Amniotic epithelial cell (primary cell): ENCODE measurements at regions not wholly inside any gene's neighbourhood (a gene's known extent, or its start where the extent isn't known, plus 50 kb on each side); places are given as distances from the start of the nearest gene placed in this dataset.

Experiments
- DNase-seq: peaks from one replicate; pipeline ENCODE4 v3.0.0-alpha.2; 2010; ENCODE audit warnings: low read depth

DNA sequence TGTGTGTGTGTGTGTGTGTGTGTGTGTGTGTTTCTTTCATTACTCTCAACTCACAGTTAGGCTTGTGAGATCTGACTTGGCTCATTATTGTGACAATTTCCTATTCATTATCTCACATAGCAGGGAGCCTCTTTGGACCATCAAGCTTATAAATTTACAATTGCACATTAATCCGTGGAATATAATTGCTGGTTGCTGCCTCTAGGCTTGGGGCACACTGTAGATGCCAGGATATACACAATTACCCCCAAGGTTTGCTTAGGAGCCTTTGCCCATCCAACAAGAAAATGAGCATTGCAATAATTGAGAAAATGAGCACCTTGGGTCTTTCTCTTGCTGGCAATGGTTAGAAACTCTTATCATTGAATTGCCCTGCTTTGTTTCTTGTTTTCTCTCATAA is 161.6 kb upstream of the DMRTA1 start:
- no peak for DNase-seq

DNA sequence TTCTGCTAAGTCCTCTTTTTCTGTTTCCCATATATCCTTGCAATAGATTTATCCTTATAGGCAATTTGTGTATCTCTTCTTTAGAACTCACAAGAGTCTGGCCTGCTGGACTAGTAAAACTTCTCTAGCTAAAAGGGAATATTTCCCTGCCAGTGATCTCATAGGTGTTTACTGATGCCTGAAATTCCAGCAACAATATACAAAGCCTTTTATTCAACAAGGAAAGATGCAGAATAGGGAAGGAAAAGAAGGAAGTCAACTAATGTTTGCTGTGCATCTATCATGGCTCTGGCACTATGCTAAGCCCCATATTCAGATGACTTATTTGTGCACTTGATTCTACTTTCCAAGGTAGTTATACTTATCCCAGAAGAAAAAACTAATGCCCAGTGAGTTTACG is 160.0 kb upstream of the DMRTA1 start:
- DNase-seq = no peak

DNA sequence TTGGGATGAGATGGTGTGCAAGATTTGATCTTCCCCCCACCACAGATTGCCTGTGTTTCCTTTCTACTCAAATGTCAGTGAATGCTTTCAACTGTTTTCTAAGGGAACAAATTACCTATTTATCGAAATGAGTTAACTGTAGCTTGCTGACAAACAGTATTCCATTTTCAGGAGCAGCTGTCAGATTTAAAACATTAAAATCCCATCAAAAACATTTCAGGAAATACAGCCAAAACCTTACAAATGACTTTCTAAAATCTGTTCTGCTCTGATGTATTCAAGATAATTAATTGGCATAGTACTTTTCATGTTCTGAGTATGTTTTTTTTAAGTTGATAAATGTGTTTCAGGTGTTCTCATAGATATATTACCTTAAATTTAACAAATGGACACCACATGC is 158.0 kb upstream of the DMRTA1 start:
- DNase-seq = no peak

DNA sequence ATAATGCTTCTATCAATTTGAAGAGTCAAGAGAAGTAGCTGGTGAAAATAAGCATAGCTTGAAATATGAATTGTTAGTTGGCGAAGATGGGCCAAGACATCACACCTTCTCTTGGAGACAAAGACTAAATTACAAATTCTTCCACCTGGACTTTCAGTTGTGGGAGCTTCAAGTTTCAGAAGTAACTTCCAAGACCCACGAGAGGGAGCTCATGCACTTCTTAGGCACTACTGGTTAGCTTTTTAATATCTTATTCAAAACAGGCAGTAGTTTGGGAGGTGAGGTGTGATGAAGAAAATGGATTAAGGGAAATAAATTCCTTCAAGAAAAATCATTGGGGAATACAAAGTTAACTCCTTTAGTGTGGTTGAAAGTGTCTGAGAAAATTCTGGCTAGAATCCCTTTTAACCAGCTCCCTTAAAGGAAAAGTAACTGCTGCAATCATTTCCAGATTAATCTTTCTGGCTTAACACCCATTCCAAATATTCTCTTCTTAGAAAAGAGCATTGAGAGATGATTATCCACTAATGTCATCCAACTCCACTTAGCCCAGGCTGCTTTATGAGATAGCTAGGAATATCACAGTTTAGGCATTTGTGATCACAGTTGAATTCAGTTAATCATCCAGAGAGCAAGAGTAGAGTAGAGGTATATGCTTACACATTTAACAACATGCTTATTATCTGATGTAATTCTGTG is 139.5 kb upstream of the DMRTA1 start:
- peak; percentile 67 for DNase-seq

DNA sequence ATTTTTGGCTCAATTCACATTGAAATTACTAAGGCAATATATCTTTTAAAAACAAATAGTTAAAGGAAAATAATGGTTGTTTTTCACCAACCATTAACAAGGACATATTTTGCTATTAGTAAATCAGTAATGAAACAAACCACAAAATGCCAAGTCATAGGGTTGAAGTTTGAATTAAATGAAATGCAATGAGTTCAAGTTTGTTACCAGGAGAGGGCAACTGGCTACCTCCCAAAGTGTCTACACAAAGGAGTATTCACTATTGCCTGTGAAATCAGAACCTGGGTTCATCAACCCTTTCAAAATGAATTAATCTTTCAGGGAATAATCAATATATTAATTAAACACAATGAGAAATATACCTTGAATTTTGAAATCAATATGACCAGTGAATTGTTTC is 138.4 kb upstream of the DMRTA1 start:
- no peak for DNase-seq

DNA sequence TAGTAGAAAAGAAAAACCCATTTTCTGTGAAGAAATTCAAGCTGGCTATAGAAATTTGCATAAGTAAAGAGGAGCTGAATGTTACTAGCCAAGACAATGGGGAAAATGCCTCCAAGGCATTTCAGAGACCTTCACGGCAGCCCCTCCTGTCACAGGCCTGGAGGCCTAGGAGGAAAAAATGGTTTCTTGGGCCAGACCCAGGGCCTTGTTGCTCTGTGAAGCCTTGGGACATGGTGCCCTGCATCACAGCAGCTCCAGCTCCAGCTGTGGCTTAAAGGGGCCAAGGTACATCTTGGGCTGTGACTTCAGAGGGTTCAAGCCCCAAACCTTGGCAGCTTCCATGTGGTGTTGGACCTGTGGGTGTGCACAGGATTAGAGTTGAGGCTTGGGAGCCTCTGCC is 130.0 kb upstream of the DMRTA1 start:
- no peak for DNase-seq

DNA sequence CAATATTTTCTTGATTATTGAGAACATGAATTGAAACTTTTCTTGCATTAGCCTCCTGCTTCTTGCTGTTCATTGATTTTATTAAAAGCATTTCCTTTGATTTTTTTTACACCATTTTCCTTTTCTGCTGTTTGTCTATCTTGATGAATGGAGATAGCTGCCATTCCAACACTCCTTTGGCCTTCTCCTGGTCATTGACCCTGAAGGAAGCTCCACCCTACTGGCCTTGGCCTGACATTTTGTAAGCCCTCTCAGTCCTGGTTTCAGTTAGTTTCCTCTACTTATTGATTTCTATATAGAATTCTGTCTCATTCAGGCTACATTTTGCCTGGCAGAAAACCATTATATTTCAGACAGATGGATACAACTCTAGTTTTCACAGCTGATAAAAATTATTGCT is 115.1 kb upstream of the DMRTA1 start:
- no peak for DNase-seq

DNA sequence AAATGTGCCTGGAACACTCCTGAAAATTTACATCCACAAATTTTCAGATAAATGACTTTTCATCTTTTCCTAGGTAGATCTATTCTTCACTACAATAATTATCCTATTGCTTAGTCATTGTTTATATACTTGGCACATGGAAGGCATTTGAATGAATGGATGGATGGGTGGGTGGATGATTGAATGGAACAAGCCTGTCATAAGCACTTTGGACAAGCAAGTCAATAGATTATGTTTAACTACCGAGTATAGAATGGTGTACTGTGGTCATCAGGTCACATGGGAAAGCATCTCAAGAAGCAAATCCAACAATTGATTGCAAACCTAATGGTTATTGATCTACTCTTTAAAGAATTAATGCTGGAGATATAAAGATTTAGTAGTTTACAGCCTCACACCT is 114.4 kb upstream of the DMRTA1 start:
- no peak for DNase-seq

DNA sequence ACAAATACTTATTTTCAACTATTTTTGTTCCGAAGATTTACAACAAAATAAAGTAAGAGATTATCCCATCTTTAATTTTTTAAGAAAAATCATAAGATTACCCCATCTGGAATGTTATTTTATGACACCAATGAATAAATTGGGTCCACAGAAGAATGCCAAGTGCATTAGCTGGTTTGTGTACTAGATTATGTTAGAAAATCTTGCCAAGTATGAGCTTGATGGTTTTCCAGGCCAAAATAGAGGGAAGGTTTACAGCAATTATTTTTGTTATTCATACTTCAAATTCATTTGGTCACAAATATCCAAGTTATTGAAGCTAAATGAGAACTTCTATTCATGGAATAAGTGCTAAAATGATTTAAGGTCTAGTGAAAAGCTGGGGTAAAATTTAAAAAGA is 109.4 kb upstream of the DMRTA1 start:
- no peak for DNase-seq

DNA sequence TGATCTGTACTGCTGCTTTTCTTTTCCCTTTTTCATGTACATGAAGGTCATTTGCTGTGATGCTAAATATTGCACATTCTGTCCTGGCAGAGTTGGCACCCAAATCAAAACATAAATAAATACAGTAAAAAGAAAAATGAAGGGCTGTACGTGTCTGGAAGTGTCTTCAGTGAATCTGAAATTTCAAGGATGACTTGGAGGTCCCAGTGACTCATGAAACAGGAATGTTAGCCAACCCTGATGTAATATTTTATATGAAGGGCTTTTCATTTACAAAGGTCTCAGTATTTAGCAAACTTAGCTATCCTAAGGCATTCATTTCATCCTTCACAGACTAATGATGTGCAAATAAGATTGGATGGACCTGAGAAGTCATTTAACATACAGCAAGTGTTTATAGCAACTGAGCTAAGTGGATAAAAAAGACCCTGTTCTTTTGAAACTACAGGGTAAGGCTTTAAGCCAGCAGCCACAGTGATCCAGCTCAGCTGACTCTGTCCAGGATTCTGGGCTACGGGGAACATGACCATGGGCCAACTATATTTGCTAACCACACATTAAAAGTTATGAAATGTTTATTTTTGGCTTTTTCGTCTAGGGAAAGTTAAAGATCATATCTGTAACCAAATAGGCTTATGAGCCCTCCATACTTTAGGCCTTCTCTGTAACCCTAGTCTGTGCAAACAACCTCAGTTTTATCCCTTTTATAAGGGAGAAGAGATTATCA is 104.0 kb upstream of the DMRTA1 start:
- DNase-seq = peak; percentile 64

DNA sequence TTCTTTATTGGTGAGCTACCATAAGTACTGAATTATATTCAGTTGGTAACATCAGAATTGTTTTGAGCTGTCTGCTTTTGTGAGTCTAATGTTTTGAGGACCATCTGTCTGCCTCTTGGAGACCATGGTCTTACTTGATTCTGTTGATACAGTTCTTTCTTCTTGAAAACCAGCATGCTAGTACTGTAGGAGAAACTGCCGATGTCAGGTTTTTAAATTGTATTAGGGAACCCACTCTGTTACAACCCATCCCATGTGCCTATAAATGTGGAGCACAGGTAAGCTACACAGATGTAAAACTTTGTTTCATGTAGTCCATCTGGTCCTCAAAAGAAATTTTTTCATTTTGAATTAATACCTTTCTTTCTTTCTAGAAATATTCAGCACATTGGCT is 103.4 kb upstream of the DMRTA1 start:
- no peak for DNase-seq

DNA sequence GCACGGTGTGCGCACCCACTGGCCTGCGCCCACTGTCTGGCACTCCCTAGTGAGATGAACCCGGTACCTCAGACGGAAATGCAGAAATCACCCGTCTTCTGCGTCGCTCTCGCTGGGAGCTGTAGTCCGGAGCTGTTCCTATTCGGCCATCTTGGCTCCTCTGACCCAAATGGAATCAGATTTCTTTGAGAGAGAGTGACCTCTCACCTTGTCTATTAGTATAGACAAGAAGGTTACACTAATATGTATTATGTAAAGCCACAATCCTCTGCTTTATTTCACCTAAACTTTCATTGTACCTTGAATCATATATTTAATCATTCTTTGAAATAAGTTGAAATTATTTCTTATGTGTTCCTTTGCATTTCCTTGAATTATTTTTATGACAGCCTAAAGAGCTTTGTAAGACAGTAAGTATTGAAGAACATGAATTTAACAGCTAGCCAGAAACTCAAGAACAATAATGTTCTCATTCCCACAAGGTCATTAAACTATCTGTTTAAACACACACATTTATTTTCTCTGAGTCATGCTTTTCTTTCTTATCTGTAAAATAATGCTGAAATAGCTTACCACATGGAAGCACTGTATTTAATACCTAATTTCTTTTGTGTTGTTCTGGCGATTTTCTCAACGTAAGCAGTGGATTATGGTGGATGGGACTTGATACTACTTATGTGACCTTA is 91.8 kb upstream of the DMRTA1 start:
- peak; percentile 46 for DNase-seq

DNA sequence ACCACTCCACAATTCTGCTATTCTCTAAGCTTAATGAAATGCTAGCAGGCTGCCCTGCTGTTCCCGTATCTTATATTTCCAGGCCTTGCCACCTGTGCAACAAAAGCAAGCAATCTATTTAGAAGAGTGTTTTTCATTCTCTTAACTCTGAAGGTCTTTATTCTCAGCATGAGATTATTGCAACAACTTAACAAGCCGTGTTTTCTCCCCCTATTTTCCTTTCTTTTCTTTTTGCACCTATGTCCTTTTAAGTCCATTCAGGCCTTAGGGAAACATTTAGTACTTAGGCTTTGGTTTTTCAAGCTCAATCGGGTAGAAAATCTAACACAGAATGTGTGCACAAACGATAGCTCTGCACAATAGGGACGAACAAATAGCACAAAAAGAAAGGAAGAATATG is 89.6 kb upstream of the DMRTA1 start:
- DNase-seq = no peak

DNA sequence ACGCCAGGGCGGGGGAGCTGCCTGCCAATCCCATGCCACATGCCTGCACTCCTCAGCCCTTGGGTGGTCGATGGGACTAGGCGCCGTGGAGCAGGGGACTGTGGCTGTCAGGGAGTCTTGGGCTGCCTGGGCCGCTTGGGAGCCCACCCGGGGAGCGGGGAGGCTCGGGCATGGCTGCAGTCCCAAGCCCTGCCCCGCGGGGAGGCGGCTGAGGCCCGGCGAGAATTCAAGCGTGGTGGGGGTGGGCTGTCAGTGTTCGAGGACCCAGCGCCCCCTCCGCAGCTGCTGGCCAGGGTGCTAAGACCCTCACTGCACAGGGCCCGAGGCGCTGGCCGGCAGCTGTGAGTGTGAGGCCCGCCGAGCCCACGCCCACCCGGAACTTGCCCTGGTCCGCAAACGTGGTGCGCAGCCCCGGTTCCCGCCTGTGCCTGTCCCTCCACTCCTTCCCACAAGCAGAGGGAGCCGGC is 83.2 kb upstream of the DMRTA1 start:
- DNase-seq = no peak

DNA sequence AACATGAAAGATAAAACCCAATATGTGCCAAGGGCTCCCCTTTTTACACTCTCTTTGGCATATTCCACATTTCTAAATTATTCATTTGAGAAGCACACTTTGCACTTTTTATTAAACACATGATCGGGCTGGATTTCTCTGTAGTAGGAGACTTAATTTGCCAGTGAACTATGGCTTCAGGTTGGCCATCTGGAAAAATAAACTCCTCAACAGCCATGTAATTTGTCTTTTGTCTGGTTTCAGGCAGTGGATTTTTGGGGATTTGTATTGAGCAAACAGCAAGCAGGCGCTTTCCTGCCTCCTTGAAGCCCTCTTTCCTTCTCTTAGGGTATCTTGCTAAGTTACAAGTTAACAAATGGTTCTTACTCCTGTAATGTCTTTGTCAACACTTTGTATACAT is 73.0 kb upstream of the DMRTA1 start:
- DNase-seq = no peak

DNA sequence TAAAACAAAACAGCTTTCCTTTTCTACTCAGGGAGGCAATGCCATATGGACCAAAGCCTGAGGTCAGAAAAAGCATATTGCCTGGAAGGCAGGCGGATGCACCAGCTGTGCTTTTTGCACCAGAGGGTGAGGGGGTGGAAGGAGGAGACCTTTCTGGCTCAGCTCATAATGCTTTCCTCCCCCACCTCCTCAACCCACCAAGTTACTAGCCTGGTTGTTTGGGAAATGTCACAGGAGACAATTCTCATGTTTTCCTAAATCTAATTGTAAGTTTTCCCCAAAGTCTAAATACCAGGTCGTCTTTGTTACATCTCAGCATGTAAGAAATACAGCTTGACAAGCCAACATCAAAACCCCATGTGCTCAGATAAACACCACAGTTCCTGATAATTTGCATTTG is 72.6 kb upstream of the DMRTA1 start:
- no peak for DNase-seq

DNA sequence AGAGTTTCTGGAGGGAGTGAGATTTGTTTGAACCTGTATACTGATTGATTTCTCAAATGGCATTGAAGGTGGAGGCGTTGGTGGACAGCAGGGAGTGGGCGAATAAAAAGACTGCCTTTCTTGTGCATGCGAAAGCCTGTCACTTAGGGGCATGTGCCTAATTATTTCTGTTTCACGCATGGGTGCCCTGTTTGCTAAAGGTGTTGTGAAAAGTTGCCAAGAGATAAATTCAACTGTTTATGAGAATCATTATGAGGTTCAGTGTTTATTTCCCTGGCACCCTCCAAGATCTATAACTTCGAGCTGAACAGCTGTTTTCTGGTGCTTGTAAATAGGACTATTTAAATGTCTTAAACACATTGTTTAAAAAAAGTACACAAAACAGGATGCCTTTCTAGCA is 67.4 kb upstream of the DMRTA1 start:
- no peak for DNase-seq

DNA sequence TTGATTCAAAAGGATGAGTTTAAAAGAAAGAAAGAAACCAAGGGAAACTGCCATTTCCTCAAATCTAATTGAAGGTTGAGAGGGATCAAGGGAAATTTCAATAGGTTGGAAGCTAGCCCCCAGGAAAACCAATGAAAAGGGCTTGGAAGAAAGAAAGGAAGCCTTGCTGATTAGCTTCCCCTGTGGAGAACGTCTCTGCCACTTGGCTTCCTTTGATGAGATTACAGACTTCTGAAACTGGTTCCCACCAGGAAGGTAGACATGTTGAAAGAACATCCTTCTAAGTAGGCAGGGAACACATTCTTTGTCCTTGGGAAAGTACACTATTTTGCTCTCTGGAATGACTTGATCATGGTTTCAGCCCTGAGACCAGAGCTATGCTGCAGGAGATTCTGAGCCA is 65.5 kb upstream of the DMRTA1 start:
- no peak for DNase-seq

DNA sequence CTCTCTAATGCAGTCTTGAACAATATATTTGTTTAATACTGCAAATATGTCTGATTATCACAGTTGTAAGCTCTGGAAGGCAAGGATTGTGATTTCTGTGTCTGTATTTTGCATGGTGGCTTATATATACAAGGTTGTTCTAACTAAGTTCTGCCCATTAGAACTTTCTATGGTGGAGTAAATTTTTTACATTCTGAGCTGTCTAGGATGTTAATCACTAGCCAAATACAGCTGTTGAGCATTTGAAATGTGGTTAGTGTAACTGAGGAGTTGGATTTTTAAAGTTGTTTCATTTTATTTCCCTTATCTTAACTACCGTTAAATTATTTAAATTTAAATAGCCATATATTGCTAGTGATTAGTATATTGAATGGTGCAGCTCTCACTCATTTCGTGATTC is 64.3 kb upstream of the DMRTA1 start:
- DNase-seq = no peak

DNA sequence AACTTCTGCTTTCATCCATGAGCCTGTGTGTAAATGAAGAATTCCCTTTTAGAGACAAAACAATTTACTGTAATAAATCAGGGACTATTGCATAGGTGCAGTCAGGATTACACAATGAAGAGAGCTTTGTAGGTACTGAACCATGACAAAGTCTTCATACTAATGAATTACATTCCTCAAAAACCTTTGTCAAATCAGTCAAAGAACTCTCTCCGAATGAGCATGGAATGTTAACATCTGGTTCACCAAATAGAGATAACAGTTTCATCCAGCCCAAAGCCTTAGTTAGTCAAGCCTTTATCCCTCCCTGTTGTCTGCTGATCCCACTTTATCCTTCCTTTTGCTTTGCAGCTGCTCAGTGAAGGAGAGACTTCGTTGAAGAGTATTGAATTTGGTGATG is 62.9 kb upstream of the DMRTA1 start:
- DNase-seq = peak; percentile 32

DNA sequence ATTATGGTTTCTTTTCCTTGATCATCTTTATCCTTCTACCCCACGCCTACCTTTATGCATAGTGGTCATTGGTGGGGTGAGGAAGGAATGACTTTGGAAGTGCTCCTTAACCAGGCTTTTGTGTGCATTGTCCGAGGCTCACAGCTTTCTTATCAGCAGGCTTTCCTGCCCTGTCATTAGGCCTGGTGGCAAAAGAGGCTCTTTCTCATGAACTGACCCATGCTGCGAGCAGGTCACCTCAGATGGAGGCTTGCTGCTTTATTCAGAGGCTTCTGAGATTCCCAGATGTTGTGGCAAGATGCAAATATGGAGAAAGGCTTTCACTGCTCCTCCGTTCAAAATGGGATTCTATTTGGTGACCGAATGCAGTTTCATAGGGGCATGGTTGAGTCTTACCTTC is 57.4 kb upstream of the DMRTA1 start:
- DNase-seq = no peak

DNA sequence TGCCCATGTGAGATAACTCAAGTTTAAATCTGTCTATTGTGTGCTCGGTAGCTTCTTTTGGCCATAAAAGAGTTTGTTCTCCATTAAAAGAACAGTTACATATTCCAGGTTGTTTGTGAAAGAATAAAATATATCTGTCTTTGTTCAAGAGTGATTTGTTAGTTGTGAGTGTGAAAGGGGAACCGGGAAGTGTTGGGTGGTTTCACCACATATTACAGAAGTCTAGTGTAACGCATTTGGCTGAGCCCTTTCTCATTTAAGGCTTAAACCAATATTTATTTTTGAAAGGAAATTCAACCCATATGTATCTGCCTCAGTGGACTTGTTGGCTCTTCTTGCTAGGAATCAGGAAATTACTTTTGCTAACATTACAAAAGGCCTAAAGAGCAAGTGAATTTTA is 54.1 kb upstream of the DMRTA1 start:
- no peak for DNase-seq

DNA sequence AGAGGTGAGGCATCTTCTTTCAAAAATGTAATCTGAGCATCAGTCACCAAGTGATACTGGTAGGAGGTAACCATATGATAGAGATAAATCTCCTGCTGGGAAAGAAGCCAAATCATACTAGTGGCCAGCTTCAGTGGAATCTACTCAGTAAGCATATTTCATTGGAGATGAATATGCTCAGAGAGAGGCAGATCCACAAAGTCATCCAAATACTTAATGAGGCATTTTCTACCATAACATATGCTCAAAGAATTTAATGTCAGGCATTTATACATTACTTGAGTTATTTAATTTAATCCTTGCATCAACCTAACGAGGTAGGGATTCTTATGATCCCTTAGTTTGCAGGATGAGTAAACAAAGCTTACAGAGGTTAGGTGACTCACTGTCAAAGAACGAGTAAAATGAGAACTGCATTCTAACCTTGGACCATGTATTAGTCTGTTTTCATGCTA is 50.9 kb upstream of the DMRTA1 start:
- DNase-seq = peak; percentile 58
